ENCODE measurements at regions not wholly inside any gene's neighbourhood (a gene's known extent, or its start where the extent isn't known, plus 50 kb on each side); places are given as distances from the start of the nearest gene placed in this dataset.

DNA sequence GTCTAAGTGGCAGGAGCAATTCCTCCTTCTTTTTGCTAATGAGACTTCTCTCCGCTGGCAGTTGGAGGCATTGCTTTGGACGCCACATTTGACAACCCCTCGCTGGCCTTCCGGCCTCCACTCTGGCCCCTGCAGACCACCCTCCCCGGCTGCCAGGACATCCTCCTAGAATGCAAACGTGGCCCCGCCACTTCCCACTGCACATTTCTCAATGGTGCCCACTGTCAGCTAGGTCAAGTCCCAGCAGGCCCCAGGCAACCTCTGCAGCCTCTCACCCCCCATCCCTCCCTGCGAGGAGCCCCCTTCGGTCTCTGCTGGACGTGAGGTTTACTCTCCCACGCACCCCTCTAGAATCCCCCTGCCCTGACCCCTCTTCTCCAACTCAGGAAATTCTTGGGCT lies 250.3 kb downstream of the FOXL1 start:
- no peak overlapping the region for H3K27ac Mint-ChIP-seq
- peaks cover 8 to 10% of the 10 kb centered on the region in 2 donors for H3K4me1 Mint-ChIP-seq
- DNase-seq = no peak
- H3K4me3 Mint-ChIP-seq = no peak overlapping the region
- no peaks in the 10 kb centered on the region for H3K9me3 Mint-ChIP-seq
- H3K27me3 Mint-ChIP-seq (ENCODE audit: low read depth in 3 of 3) = peaks cover 5 to 23% (median 8%) of the 10 kb centered on the region in 3 donors
- H3K36me3 Mint-ChIP-seq = no peaks in the 10 kb centered on the region

DNA sequence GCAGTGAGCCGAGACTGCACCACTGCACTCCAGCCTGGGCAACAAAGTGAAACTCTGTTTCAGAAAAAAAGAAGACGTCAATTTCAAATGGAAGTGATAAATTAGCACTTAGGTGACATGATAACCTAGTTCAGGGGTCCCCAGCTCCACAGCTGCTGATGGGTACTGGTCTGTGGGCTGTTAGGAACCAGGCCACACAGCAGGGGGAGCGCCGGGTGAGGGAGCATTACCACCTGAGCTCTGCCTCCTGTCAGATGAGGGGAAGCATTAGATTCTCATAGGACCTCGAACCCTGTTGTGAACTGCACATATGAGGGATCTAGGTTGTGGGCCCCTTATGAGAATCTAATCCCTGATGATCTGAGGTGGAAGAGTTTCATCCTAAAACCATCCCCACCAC lies 253.0 kb downstream of the FOXL1 start:
- no peaks in the 10 kb centered on the region for H3K36me3 Mint-ChIP-seq
- H3K27me3 Mint-ChIP-seq (ENCODE audit: low read depth in 3 of 3) = peaks cover 5 to 13% (median 7%) of the 10 kb centered on the region in 3 donors
- H3K4me1 Mint-ChIP-seq = peaks cover 8 to 12% of the 10 kb centered on the region in 2 donors
- no peaks in the 10 kb centered on the region for H3K9me3 Mint-ChIP-seq
- H3K4me3 Mint-ChIP-seq = no peak overlapping the region
- H3K27ac Mint-ChIP-seq = no peak overlapping the region
- no peak for DNase-seq

DNA sequence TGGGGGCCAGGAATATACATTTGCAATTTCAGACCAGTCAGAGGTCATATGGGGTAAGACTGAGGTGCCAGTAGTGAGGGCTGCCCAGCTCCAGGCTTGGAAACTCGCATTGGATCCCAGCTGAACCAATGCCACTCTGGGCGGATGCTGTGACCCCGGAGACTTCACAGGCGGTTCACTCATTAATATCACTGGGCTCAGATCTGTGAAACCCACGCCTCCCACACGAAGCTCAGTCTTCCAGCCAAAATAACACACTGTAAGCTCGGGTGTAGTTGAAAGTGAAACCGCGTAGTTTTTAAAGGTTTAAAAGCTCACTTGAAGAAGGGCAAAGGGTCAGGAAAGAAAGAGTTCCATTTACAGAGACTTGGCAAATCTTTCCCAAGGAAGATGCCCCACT lies 254.8 kb downstream of the FOXL1 start:
- H3K9me3 Mint-ChIP-seq = no peaks in the 10 kb centered on the region
- peak in 1 of 3 donors; percentile 3 for DNase-seq
- H3K4me1 Mint-ChIP-seq = peaks cover 8 to 12% of the 10 kb centered on the region in 2 donors
- H3K27ac Mint-ChIP-seq = peak overlapping the region; percentile 2 to 81 (median 67)
- no peaks in the 10 kb centered on the region for H3K36me3 Mint-ChIP-seq
- peaks cover 3 to 5% (median 5%) of the 10 kb centered on the region in 3 donors for H3K27me3 Mint-ChIP-seq (ENCODE audit: low read depth in 3 of 3)
- peak overlapping the region in 4 of 5 donors; percentile 30 to 74 (median 51) for H3K4me3 Mint-ChIP-seq

DNA sequence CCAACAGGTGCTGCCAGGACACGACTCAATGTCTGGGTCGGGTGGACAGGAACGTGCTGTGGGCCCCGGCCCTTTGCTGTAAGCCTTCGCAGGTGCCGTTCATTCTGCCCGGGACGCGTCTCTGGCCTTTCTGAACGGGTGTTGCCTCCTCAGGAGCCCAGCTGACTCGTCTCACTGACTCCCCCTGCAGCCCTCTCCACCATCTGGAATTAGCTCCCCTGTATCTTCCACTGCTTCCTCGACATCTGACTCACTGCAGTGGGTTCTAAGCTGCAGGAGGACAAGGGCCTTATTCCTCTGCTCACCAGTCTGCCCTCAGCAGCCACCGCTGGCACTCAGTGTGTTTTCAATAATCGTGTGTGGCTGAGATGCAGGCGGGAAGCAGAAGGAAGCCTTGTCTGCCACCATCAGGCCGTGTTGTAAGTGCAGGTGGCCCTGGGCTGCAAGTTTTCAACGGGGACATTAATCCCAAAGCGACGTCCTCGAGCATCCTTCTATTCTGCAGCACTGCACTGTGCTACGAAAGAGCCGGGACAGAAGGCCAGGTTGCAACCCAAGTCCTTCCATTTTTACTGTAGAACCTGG lies 256.2 kb downstream of the FOXL1 start:
- DNase-seq = no peak
- H3K4me3 Mint-ChIP-seq = no peak overlapping the region
- peaks cover 8 to 12% of the 10 kb centered on the region in 2 donors for H3K4me1 Mint-ChIP-seq
- no peaks in the 10 kb centered on the region for H3K36me3 Mint-ChIP-seq
- H3K27me3 Mint-ChIP-seq (ENCODE audit: low read depth in 3 of 3) = peaks cover 0 to 3% (median 1%) of the 10 kb centered on the region in 3 donors
- H3K27ac Mint-ChIP-seq = peak overlapping the region in 1 of 6 donors; percentile 55
- no peaks in the 10 kb centered on the region for H3K9me3 Mint-ChIP-seq

DNA sequence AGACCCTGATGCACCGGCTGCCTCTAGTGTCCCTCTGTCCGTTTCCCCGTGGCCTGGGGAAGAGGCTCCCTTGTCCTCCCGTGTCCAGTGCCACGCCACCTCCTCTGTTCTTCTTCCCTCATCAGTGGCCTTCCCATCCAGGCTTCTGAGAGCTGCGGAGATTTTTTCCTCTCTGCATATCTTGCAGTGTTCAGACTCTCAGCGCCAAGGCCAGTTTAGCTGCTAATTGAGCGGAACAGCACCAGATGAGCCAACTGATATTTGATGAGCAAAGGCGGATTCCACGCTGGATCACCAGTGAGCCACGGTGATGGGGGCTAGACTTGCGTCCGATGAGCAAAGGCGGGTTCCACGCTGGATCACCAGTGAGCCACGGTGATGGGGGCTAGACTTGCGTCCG lies 257.6 kb downstream of the FOXL1 start:
- Mint-ChIP-seq H3K27me3 (ENCODE audit: low read depth in 3 of 3) (peaks cover 0 to 3% (median under 1%) of the 10 kb centered on the region in 3 donors), H3K4me3 (no peak overlapping the region), H3K9me3 (no peaks in the 10 kb centered on the region), H3K4me1 (peaks cover 8 to 12% of the 10 kb centered on the region in 2 donors), H3K27ac (no peak overlapping the region), H3K36me3 (no peaks in the 10 kb centered on the region)
- DNase-seq = no peak

DNA sequence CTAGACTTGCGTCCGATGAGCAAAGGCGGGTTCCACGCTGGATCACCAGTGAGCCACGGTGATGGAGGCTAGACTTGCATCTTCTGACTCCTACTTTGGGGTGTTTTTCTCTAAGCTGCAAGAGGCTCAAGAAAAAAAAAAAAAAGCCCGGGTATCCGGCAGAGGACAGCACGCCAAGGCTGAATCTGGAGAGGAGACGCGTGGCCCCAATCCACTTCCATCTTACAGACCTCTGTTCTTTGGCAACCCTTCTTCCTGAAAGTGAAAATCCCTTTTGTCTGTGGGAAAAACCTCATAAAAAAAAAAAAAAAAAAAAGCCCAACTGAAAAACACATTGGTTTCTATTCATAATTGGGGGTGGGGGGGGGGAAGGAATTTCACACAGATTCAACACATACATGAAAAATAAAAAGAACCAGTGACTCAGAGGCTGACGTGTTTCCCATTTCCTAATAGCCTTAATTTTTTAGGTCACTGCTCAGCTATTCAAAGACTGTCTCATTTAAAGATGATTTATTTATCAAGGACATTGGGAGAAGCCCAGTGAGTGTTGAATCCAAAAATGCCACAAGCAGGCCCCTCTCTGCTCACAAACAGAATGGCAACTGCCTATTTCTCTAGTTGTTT lies 258.3 kb downstream of the FOXL1 start:
- no peak for DNase-seq
- Mint-ChIP-seq H3K9me3 (no peaks in the 10 kb centered on the region), H3K27ac (no peak overlapping the region), H3K4me3 (no peak overlapping the region), H3K27me3 (ENCODE audit: low read depth in 3 of 3) (peaks cover 0 to 3% (median 2%) of the 10 kb centered on the region in 3 donors), H3K36me3 (no peaks in the 10 kb centered on the region), H3K4me1 (peaks cover 8 to 12% of the 10 kb centered on the region in 2 donors)

DNA sequence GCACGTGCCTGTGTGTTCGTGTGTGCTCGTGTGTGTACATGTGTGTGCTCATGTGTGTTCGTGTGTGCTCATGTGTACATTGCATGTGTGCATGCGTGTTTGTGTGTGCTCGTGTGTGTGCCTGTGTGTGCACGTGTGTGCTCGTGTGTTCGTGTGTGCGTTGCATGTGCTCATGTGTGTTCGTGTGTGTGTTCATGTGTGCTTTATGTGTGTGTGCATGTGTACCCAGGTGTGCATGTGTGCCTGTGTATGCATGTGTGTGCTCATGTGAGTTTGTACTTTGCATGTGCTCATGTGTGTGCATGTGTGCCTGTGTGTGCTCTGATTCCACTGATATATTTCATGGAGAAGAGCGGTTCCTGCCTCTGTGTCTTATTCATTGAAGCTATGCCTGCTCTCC lies 265.5 kb downstream of the FOXL1 start:
- peaks cover 0 to 5% (median 0%) of the 10 kb centered on the region in 3 donors for H3K27me3 Mint-ChIP-seq (ENCODE audit: low read depth in 3 of 3)
- no peak overlapping the region for H3K4me3 Mint-ChIP-seq
- H3K36me3 Mint-ChIP-seq = no peaks in the 10 kb centered on the region
- no peak overlapping the region for H3K27ac Mint-ChIP-seq
- no peaks in the 10 kb centered on the region for H3K4me1 Mint-ChIP-seq
- no peaks in the 10 kb centered on the region for H3K9me3 Mint-ChIP-seq
- DNase-seq = no peak

DNA sequence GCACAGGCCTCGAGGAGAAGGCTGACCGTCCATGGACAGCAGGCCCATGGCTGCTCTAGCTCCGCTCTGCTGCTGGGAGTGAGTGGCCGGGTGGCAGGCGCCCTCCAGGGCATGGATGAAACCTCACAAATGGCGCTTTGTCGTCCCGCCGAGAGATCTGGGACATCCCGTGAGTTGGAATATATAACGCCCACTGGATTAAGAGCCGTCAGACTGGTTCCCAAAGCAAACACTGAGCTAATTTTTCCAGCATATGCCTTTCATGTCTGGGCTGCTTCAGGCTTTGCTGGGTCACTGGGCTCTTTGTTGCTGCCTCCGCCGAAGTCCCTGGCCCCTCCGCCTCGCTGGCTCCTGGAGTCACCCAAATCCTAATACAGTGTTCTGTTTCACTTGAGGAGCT lies 266.3 kb downstream of the FOXL1 start:
- Mint-ChIP-seq H3K36me3 (no peaks in the 10 kb centered on the region), H3K27me3 (ENCODE audit: low read depth in 3 of 3) (peaks cover 0 to 8% (median 0%) of the 10 kb centered on the region in 3 donors), H3K4me1 (no peaks in the 10 kb centered on the region), H3K9me3 (no peaks in the 10 kb centered on the region), H3K27ac (no peak overlapping the region), H3K4me3 (no peak overlapping the region)
- no peak for DNase-seq

DNA sequence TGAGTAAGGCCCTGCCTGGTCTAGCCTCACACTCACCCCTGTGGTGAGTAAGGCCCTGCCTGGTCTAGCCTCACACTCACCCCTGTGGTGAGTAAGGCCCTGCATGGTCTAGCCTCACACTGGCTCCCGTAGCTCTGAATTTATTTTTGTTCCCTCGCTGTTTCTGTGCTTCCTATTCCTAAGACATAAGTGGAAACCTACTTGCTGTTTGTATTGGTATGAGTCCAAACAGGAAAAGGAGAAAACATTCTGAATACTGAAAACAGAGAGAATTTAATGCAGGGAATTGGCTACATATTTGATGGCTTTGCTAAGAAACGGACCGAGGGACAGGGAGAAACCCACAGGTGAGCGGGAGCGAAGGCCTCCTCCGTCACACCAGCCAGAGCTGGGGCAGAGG lies 267.8 kb downstream of the FOXL1 start:
- no peaks in the 10 kb centered on the region for H3K36me3 Mint-ChIP-seq
- no peaks in the 10 kb centered on the region for H3K9me3 Mint-ChIP-seq
- DNase-seq = no peak
- H3K27ac Mint-ChIP-seq = no peak overlapping the region
- H3K4me3 Mint-ChIP-seq = no peak overlapping the region
- peaks cover 0 to 6% of the 10 kb centered on the region in 2 donors for H3K4me1 Mint-ChIP-seq
- H3K27me3 Mint-ChIP-seq (ENCODE audit: low read depth in 3 of 3) = peaks cover 0 to 11% (median 1%) of the 10 kb centered on the region in 3 donors

DNA sequence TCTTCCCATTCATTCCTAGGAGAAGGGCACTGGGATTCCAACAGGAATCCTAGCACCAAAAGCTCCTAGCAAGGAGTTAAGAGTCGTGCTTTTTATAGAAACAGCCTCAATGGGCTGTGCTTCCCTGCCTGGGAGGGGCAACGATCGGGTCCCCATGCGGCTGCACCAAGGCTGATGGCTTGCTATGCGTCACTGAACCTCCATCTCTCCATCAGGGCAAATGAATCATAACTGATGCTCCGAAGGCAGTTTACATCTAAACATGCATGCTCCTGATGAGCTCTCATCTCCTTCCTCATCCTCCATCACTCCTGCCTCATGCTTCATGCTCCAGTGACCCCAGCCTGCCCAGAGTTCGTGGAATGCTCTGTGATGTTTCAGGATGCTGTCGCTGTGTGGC lies 270.5 kb downstream of the FOXL1 start:
- H3K9me3 Mint-ChIP-seq = no peaks in the 10 kb centered on the region
- peaks cover 0 to 6% of the 10 kb centered on the region in 2 donors for H3K4me1 Mint-ChIP-seq
- no peak overlapping the region for H3K4me3 Mint-ChIP-seq
- H3K36me3 Mint-ChIP-seq = no peaks in the 10 kb centered on the region
- no peak for DNase-seq
- H3K27me3 Mint-ChIP-seq (ENCODE audit: low read depth in 3 of 3) = peaks cover 0 to 11% (median 1%) of the 10 kb centered on the region in 3 donors
- H3K27ac Mint-ChIP-seq = peak overlapping the region in 1 of 6 donors; percentile 18

DNA sequence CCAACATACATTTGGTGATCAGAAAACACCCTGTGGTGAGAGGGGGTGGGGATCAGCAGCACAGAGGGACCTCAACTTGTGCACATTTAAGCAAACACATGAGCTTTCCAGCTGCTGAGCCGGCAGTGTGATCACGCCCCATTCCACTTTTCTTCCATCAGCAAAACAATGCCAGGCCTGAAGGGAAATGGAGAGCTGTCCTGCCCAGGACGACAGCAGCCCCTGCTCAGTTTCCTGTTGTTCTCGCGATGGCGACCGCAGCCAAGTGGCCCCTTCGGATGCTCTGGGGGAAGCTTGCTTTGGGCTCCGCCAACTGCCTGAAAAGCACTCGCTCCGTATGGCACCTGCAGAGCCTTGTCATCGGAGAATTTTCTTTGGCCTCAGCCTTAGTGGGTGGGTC lies 272.3 kb downstream of the FOXL1 start:
- Mint-ChIP-seq H3K4me3 (no peak overlapping the region), H3K9me3 (no peaks in the 10 kb centered on the region), H3K27ac (peak overlapping the region in 3 of 6 donors; percentile 18 to 85 (median 67)), H3K27me3 (ENCODE audit: low read depth in 3 of 3) (peaks cover 0 to 9% (median 3%) of the 10 kb centered on the region in 3 donors), H3K4me1 (peaks cover 0 to 6% of the 10 kb centered on the region in 2 donors), H3K36me3 (no peaks in the 10 kb centered on the region)
- DNase-seq = peak in 1 of 3 donors; percentile 5

DNA sequence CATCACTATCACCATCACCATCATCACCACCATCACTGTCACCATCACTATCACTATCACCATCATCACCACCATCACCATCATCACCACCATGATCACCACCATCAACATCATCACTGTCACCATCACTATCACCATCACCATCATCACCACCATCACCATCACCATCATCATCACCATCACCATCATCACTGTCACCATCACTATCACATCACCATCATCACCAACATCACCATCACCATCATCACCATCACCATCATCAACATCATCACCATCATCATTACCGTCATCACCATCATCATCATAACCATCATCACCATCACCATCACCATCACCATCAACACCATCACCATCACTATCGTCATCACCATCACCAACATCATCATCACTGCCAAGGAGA lies 273.8 kb downstream of the FOXL1 start:
- Mint-ChIP-seq H3K27me3 (ENCODE audit: low read depth in 3 of 3) (peaks cover 0 to 9% (median 3%) of the 10 kb centered on the region in 3 donors), H3K4me1 (peaks cover 0 to 6% of the 10 kb centered on the region in 2 donors), H3K27ac (no peak overlapping the region), H3K4me3 (no peak overlapping the region), H3K36me3 (no peaks in the 10 kb centered on the region), H3K9me3 (no peaks in the 10 kb centered on the region)
- peak in 1 of 3 donors; percentile 4 for DNase-seq

DNA sequence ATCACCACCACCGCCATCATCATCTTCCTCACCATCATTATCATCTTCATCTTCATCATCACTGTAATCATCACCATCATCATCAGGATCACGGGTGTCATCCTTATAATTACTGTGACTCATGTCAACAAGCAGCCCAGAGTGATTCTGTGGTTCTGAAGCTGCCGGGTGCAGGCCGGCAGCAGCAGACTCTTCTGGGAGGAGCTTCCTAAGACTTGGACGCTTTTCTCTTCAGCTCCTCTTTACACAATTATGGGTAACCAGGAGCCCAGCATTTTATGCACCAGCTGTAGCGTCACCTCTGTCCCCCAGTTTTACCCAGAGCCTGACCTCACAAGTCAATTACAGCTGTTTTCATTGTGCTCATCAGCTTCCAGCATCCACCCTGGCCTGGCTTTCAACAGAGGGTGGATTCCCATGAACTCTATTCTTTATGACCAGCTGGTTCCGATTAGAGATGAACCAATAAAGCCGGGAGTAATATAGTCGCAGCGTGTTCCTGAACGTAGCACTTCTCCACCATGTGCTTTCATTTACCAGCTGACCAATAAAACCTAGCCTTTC lies 275.8 kb downstream of the FOXL1 start:
- H3K27ac Mint-ChIP-seq = no peak overlapping the region
- H3K27me3 Mint-ChIP-seq (ENCODE audit: low read depth in 3 of 3) = peaks cover 0 to 6% (median 3%) of the 10 kb centered on the region in 3 donors
- peaks cover 0 to 6% of the 10 kb centered on the region in 2 donors for H3K4me1 Mint-ChIP-seq
- DNase-seq = no peak
- no peaks in the 10 kb centered on the region for H3K36me3 Mint-ChIP-seq
- no peaks in the 10 kb centered on the region for H3K9me3 Mint-ChIP-seq
- no peak overlapping the region for H3K4me3 Mint-ChIP-seq

DNA sequence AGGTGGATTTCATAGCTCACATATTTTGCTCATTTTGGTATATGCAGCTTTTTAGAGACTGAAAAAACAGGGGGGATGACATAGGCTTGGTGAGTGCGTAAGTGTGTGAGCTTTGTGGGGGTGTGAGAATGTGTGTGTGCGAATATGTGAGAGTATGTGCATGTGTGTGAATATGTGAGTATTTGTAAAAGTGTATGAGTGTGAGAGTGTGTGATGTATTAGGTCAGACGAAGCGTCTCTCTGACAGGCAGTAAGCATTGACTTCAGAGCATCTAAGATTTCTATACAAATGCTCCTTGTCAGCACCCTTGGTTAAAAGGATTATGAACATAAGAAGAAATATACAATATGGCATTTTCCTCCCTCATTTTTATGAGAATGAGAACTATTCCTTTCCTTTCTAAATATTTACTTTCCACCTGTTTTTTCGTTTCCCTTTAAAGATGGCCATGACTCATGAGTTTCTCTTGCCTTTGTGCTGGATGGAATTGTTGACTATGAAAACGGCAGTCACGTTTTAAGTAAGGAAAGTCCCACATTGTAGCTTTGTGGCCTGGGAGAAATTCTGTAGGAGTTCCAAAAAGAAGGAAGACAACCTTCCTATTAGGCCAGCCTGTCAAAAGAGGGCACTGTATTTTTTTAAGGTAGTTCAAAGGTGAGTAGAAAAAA lies 276.4 kb downstream of the FOXL1 start:
- no peak for DNase-seq
- no peak overlapping the region for H3K27ac Mint-ChIP-seq
- no peaks in the 10 kb centered on the region for H3K36me3 Mint-ChIP-seq
- no peak overlapping the region for H3K4me3 Mint-ChIP-seq
- no peaks in the 10 kb centered on the region for H3K9me3 Mint-ChIP-seq
- peaks cover 0 to 6% of the 10 kb centered on the region in 2 donors for H3K4me1 Mint-ChIP-seq
- peaks cover 0 to 5% (median 3%) of the 10 kb centered on the region in 3 donors for H3K27me3 Mint-ChIP-seq (ENCODE audit: low read depth in 3 of 3)

All from immature natural killer cell (primary cell).